VCaP (cell line): ENCODE measurements at regions not wholly inside any gene's neighbourhood (a gene's known extent, or its start where the extent isn't known, plus 50 kb on each side); places are given as distances from the start of the nearest gene placed in this dataset.

ENCODE experiments used
- H3K27ac ChIP-seq: fragments of 450-650 bp; 2 replicates; pipeline ENCODE4 v1.5.1; 2017
- TF ChIP-seq, protein P1 (sequence below): fragments of 450-650 bp; conservative IDR thresholded peaks from 2 replicates; pipeline ENCODE4 v1.5.1; 2017; ENCODE audit warnings: mild to moderate bottlenecking, moderate library complexity

DNA sequence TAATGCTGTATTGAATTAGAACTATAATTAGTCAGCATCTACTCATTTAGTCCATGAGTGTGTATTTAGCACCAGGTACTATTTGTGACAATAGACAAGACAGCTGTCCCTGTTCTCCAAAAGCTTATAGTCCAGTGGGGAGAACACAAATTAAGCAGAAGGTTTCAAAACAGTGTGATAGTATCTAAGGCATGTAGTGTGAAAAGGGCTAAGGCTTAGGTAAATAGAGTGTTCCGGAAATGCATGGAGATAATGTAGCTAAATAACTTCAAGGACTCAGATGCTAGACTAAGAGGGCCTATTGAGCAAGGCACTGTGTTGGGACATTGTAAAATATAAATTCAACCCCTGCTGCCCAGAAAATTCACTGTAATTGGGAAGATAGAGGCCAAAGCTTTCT, 144.1 kb upstream of the MIR17HG start:
- TF ChIP-seq, protein P1, sequence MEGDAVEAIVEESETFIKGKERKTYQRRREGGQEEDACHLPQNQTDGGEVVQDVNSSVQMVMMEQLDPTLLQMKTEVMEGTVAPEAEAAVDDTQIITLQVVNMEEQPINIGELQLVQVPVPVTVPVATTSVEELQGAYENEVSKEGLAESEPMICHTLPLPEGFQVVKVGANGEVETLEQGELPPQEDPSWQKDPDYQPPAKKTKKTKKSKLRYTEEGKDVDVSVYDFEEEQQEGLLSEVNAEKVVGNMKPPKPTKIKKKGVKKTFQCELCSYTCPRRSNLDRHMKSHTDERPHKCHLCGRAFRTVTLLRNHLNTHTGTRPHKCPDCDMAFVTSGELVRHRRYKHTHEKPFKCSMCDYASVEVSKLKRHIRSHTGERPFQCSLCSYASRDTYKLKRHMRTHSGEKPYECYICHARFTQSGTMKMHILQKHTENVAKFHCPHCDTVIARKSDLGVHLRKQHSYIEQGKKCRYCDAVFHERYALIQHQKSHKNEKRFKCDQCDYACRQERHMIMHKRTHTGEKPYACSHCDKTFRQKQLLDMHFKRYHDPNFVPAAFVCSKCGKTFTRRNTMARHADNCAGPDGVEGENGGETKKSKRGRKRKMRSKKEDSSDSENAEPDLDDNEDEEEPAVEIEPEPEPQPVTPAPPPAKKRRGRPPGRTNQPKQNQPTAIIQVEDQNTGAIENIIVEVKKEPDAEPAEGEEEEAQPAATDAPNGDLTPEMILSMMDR = no peak
- peak overlapping the region; percentile 29; the same call in 1 of the 2 replicates for H3K27ac ChIP-seq

DNA sequence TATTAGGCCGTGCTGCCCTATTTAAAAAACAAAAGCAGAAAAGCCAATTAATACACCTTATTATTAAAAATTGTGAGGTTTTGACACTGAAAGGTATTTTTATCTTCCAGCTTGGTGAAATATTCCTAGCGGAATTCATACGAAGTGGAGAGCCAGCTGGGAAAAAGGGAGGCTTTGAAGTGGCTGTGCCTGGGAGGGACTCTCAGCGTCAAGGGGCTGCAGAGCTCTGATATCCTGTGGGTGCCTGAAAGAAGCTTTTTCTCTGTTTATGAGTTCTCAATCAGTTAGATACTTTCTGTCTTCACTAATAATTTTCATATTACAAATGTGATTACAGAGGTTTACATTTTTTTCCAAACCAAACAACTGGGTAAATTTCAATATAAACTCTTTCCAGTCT, 140.2 kb upstream of the MIR17HG start:
- H3K27ac ChIP-seq = no peak overlapping the region
- TF ChIP-seq, protein P1 = no peak

DNA sequence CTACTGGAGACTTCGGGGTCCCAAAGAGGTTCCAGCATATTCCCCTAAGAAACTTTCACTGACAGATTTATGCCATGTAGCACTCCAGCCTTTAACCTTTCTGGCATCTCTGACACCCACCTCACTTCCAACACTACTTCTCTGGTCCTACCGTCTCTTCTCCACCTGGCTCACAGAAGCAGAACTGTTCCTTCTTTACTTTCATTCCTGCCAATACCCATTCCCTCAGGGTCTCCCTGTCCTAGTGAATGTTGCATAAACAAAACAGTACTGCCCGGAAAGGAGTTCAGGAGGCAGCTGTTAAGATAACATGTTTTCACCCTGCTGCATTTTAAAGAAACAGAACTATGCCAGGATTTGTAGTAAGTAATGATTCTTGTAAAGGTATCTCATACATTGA, 136.0 kb upstream of the MIR17HG start:
- no peak overlapping the region for H3K27ac ChIP-seq
- TF ChIP-seq, protein P1 = no peak

DNA sequence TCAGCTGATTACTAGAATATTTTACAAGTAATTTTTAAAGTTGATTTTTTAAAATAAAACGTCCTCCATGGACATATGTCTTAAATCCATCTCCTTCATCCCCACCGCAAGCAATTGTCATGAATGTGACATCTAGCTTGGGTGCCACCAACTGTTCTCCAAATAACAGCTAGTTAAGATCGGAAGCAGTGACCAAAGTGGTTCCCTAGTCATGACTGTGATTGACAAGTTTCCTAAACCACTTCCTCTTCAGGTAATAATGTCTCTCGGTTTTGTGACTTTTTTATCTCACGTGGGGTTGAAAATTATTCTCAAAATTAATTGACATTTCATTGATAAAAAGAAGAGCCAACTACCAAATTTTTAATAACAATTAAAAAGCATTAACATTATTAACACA, 135.3 kb upstream of the MIR17HG start:
- TF ChIP-seq, protein P1 = no peak
- H3K27ac ChIP-seq = no peak overlapping the region

DNA sequence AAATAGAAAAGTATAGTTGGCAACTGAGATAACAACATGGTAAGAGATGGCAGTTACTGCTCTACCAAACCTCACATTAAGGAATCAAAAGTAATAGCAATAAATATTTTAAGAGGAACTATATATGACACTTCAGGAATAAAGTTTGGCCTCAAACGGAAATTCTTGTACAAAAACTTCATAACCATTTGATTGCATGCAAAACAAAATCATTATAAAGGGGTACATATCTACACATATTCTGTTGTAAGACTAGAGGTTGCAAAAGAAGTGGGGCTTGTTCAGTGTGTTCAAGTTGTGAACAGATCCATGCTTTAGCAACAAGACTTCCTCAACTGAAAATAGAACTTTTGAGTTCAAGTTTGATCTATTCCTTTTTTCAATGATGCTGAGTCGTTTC, 133.5 kb upstream of the MIR17HG start:
- H3K27ac ChIP-seq = no peak overlapping the region
- TF ChIP-seq, protein P1 = no peak

DNA sequence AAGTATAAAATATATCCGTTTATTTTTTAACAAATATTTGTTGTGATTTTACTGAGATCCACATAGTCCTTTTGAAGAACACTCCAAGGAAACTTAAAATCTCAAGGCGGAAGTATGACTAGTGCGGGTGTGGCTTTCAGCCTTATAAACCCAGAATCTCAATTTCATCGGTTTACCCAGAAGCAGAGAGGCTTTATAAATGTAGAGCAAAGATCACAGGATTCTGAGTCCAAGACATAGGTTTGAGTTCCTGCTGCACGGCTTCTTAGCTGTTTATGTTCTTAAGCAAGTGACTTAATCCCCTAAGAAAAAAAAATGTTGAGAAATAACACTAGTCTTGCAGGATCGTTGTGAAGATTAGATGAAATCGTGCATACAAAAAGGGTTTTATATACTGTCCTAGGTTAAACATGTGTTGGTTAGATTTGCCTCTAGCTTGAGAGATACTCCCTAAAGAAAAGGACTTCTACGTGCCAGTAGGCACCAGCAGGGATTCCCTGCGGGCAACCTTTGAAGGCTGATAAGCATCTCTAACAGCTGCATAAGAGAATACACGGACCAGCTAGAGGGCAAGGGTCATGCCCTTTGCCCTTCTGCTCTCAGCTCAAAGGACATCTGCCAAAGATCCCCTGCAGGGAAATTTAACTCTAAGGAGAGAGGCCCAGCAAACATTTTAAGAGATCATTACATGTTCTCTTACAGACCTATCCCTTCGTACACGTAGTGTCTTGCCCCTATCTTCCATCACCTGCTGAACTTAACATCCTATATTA, 130.4 kb upstream of the MIR17HG start:
- TF ChIP-seq, protein P1 = no peak
- H3K27ac ChIP-seq = no peak overlapping the region

DNA sequence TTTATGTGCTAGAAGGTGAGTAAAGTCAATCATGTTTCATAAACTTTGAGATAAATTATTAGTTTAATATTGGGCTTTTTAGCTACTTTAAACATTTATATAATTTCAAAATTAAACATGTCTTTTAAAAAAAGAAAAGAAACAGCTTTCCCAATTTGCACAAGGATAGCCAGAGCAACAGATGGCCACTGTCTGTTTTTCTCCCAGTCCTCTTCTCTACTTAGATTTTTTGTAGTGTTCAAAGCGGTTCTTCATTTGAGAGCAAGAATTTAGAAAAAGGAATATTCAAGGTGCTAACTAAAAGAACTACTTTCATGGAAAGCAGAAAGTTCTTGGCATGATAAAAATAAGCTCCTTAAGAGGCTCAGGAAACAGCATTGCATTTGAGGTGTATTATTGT, 128.3 kb upstream of the MIR17HG start:
- H3K27ac ChIP-seq = no peak overlapping the region
- TF ChIP-seq, protein P1 = no peak
